SK-N-SH treated with all-trans-retinoic acid at 6 μM for 48 hours (cell line): ENCODE measurements at regions not wholly inside any gene's neighbourhood (a gene's known extent, or its start where the extent isn't known, plus 50 kb on each side); places are given as distances from the start of the nearest gene placed in this dataset.

ENCODE experiments used
- ATAC-seq: fragments of 200-7000 bp; cut with Tn5 transposase; 3 replicates; pipeline ENCODE4 v1.9.1; 2020; ENCODE audit warnings: mild to moderate bottlenecking, moderate library complexity
- ARNTL ChIP-seq: fragments of 450-650 bp; formaldehyde crosslinking; IDR thresholded peaks from 2 replicates; pipeline ENCODE4 v1.5.0; 2020; ENCODE audit warnings: low read depth, mild to moderate bottlenecking, moderate library complexity, borderline replicate concordance
- BACH2 ChIP-seq: fragments of 250-450 bp; sonication (Bioruptor Pico); IDR thresholded peaks from 2 replicates; pipeline ENCODE4 v1.9.0; 2021; ENCODE audit warnings: mild to moderate bottlenecking, borderline replicate concordance
- CREB5 ChIP-seq: fragments of 250-450 bp; sonication (Bioruptor Pico); IDR thresholded peaks from 2 replicates; pipeline ENCODE4 v1.5.1; 2020; ENCODE audit warnings: low read depth, mild to moderate bottlenecking, moderate library complexity
- CSDC2 ChIP-seq: fragments of 250-450 bp; sonication (Bioruptor Pico); IDR thresholded peaks from 2 replicates; pipeline ENCODE4 v1.5.0; 2020; ENCODE audit warnings: mild to moderate bottlenecking, moderate library complexity
- CSRNP3 ChIP-seq: fragments of 250-450 bp; sonication (Bioruptor Pico); IDR thresholded peaks from 2 replicates; pipeline ENCODE4 v1.5.1; 2021; ENCODE audit warnings: mild to moderate bottlenecking, moderate library complexity
- GLIS3 ChIP-seq: fragments of 250-450 bp; sonication (Bioruptor Pico); IDR thresholded peaks from 2 replicates; pipeline ENCODE4 v1.5.0; 2020; ENCODE audit warnings: mild to moderate bottlenecking, moderate library complexity
- ISL1 ChIP-seq: fragments of 250-450 bp; sonication (Bioruptor Pico); IDR thresholded peaks from 2 replicates; pipeline ENCODE4 v2.1.2; 2022; ENCODE audit warnings: mild to moderate bottlenecking, moderate library complexity
- POU6F1 ChIP-seq: fragments of 250-450 bp; sonication (Bioruptor Pico); IDR thresholded peaks from 2 replicates; pipeline ENCODE4 v1.8.0; 2021; ENCODE audit warnings: low read depth, mild to moderate bottlenecking, moderate library complexity, borderline replicate concordance
- PPARA ChIP-seq: fragments of 250-450 bp; sonication (Bioruptor Pico); IDR thresholded peaks from 2 replicates; pipeline ENCODE4 v1.5.0; 2020; ENCODE audit warnings: mild to moderate bottlenecking, borderline replicate concordance
- RARB ChIP-seq: fragments of 250-450 bp; sonication (Bioruptor Pico); IDR thresholded peaks from 2 replicates; pipeline ENCODE4 v1.8.0; 2021; ENCODE audit warnings: mild to moderate bottlenecking, moderate library complexity
- TCF4 ChIP-seq: fragments of 250-450 bp; sonication (Bioruptor Pico); IDR thresholded peaks from 2 replicates; pipeline ENCODE4 v1.8.0; 2021; ENCODE audit warnings: mild to moderate bottlenecking, moderate library complexity, borderline replicate concordance
- TOX ChIP-seq: fragments of 250-450 bp; sonication (Bioruptor Pico); IDR thresholded peaks from 2 replicates; pipeline ENCODE4 v1.8.0; 2021; ENCODE audit warnings: mild to moderate bottlenecking, moderate library complexity, borderline replicate concordance
- TSHZ2 ChIP-seq: fragments of 250-450 bp; sonication (Bioruptor Pico); IDR thresholded peaks from 2 replicates; pipeline ENCODE4 v1.5.0; 2020; ENCODE audit warnings: mild to moderate bottlenecking, moderate library complexity
- ZC3H10 ChIP-seq: fragments of 250-450 bp; sonication (Bioruptor Pico); IDR thresholded peaks from 2 replicates; pipeline ENCODE4 v1.5.1; 2021; ENCODE audit warnings: mild to moderate bottlenecking, moderate library complexity
- ZFP3 ChIP-seq: fragments of 250-450 bp; sonication (Bioruptor Pico); IDR thresholded peaks from 2 replicates; pipeline ENCODE4 v1.5.0; 2020; ENCODE audit warnings: mild to moderate bottlenecking, moderate library complexity
- ZFP30 ChIP-seq: fragments of 450-650 bp; formaldehyde crosslinking; IDR thresholded peaks from 2 replicates; pipeline ENCODE4 v1.5.0; 2022; ENCODE audit warnings: mild to moderate bottlenecking, moderate library complexity
- ZNF565 ChIP-seq: fragments of 450-650 bp; formaldehyde crosslinking; conservative IDR thresholded peaks from 2 replicates; pipeline ENCODE4 v1.5.0; 2020; ENCODE audit warnings: low read depth, mild to moderate bottlenecking, moderate library complexity
- ZNF70 ChIP-seq: fragments of 450-650 bp; formaldehyde crosslinking; IDR thresholded peaks from 2 replicates; pipeline ENCODE4 v1.5.0; 2020; ENCODE audit warnings: mild to moderate bottlenecking, moderate library complexity
- ZNF8 ChIP-seq: fragments of 450-650 bp; formaldehyde crosslinking; IDR thresholded peaks from 2 replicates; pipeline ENCODE4 v1.5.0; 2020; ENCODE audit warnings: mild to moderate bottlenecking, moderate library complexity

- no peak for TF ChIP-seq CREB5
- TF ChIP-seq ZFP30 (CRISPR knock-in tag) = no peak
- TF ChIP-seq PPARA = no peak
These were observed 150.2 kb upstream of the AKR1E2 start (continued) for GRCh38 chr10:4675808-4676207.

GRCh38 chr10:4673279-4674040 lies 152.5 kb upstream of the AKR1E2 start:
- TF ChIP-seq GLIS3 (CRISPR knock-in tag) = no peak
- no peak for TF ChIP-seq ZNF70 (CRISPR knock-in tag)
- no peak for TF ChIP-seq TCF4
- TF ChIP-seq ZFP30 (CRISPR knock-in tag) = no peak
- TF ChIP-seq ZC3H10 = no peak
- TF ChIP-seq BACH2 (CRISPR knock-in tag) = no peak
- no peak for TF ChIP-seq CREB5
- no peak for TF ChIP-seq ISL1 (CRISPR knock-in tag)
- TF ChIP-seq, all 23 proteins: peak for 0
- ATAC-seq = no peak

- ATAC-seq = peak; percentile 58
These were observed 153.8 kb upstream of the AKR1E2 start for GRCh38 chr10:4672201-4672600.

GRCh38 chr10:4671451-4672145 lies 154.4 kb upstream of the AKR1E2 start:
- TF ChIP-seq ZFP30 (CRISPR knock-in tag) (no peak), ZNF565 (CRISPR knock-in tag) (no peak), ZNF8 (CRISPR knock-in tag) (no peak), TOX (CRISPR knock-in tag) (peak; percentile 80; the same call in 1 of the 2 replicates)
- TF ChIP-seq, all 23 proteins: peak for 1
- peak; percentile 92 for ATAC-seq

More at GRCh38 chr10:4672201-4672600, 153.8 kb upstream of the AKR1E2 start:
- no peak for TF ChIP-seq GLIS3 (CRISPR knock-in tag)
- no peak for TF ChIP-seq CSRNP3 (CRISPR knock-in tag)
- no peak for TF ChIP-seq RARB (CRISPR knock-in tag)
- no peak for TF ChIP-seq CREB5
- no peak for TF ChIP-seq ZNF8 (CRISPR knock-in tag)

- peak; percentile 79 for ATAC-seq
- no peak for TF ChIP-seq ARNTL (CRISPR knock-in tag)
- TF ChIP-seq GLIS3 (CRISPR knock-in tag) = no peak
- TF ChIP-seq CSDC2 = no peak
- TF ChIP-seq ZNF8 (CRISPR knock-in tag) = no peak
- TF ChIP-seq ZC3H10 = no peak
- no peak for TF ChIP-seq RARB (CRISPR knock-in tag)
- TF ChIP-seq CSRNP3 (CRISPR knock-in tag) = no peak
These were observed 155.3 kb upstream of the AKR1E2 start for GRCh38 chr10:4670737-4671136.

GRCh38 chr10:4669585-4669984 lies 156.4 kb upstream of the AKR1E2 start:
- no peak for ATAC-seq
- TF ChIP-seq ZFP3 (CRISPR knock-in tag) (no peak), TSHZ2 (CRISPR knock-in tag) (no peak), POU6F1 (CRISPR knock-in tag) (no peak)
